DND-41 (cell line): ENCODE measurements at regions not wholly inside any gene's neighbourhood (a gene's known extent, or its start where the extent isn't known, plus 50 kb on each side); places are given as distances from the start of the nearest gene placed in this dataset.

ENCODE experiments used
- ATAC-seq: fragments of 200-7000 bp; cut with Tn5 transposase; 3 replicates; pipeline ENCODE4 v1.9.1; 2021; ENCODE audit warnings: low read depth; ENCODE audit not compliant: insufficient read depth
- DNase-seq: peaks from one replicate; pipeline ENCODE4 v3.0.0-alpha.2; 2020
- H2AFZ ChIP-seq: 2 replicates; pipeline ENCODE4 v1.6.0; 2012; ENCODE audit warnings: low read depth, low read length
- H3K27ac ChIP-seq: 2 replicates; pipeline ENCODE4 v1.5.1; 2012; ENCODE audit warnings: low read length, inconsistent platforms
- H3K27me3 ChIP-seq: fragments of 200-600 bp; sonication (generic); 2 replicates; pipeline ENCODE4 v1.6.0; 2012; ENCODE audit warnings: low read length, mild to moderate bottlenecking, inconsistent platforms; ENCODE audit not compliant: insufficient read depth, poor library complexity
- H3K36me3 ChIP-seq: 2 replicates; pipeline ENCODE4 v1.5.1; 2012; ENCODE audit warnings: low read length, inconsistent platforms; ENCODE audit not compliant: insufficient read depth
- H3K4me1 ChIP-seq: 2 replicates; pipeline ENCODE4 v1.5.1; 2012; ENCODE audit warnings: mild to moderate bottlenecking, low read length; ENCODE audit not compliant: insufficient read depth
- H3K4me2 ChIP-seq: 2 replicates; pipeline ENCODE4 v1.6.0; 2012; ENCODE audit warnings: mild to moderate bottlenecking, moderate library complexity, low read length, inconsistent platforms; ENCODE audit not compliant: insufficient read depth
- H3K4me3 ChIP-seq, 2 experiments: fragments of 200-600 bp in 1 of 2; shearing (Covaris generic) in 1 of 2; 2 replicates each; pipeline ENCODE4 v1.5.1; 2012 to 2016; ENCODE audit warnings: inconsistent platforms in 2 of 2, low read length in 2 of 2, mild to moderate bottlenecking in 2 of 2, low read depth in 1 of 2, moderate library complexity in 1 of 2
- H3K79me2 ChIP-seq: 2 replicates; pipeline ENCODE4 v1.6.0; 2012; ENCODE audit warnings: low read length, inconsistent platforms; ENCODE audit not compliant: insufficient read depth
- H3K9ac ChIP-seq: 2 replicates; pipeline ENCODE4 v1.6.0; 2012; ENCODE audit warnings: low read depth, mild to moderate bottlenecking, inconsistent platforms, low read length, moderate library complexity
- H3K9me3 ChIP-seq: 2 replicates; pipeline ENCODE4 v1.5.1; 2012; ENCODE audit warnings: low read length, moderate library complexity, mild to moderate bottlenecking, inconsistent platforms; ENCODE audit not compliant: insufficient read depth, severe bottlenecking
- H4K20me1 ChIP-seq: 2 replicates; pipeline ENCODE4 v1.6.0; 2012; ENCODE audit warnings: low read length; ENCODE audit not compliant: insufficient read depth
- CTCF ChIP-seq: IDR thresholded peaks from 2 replicates; pipeline ENCODE4 v1.5.1; 2012; ENCODE audit warnings: borderline replicate concordance, low read length, moderate library complexity, mild to moderate bottlenecking; ENCODE audit not compliant: poor library complexity, severe bottlenecking; ENCODE audit errors: extremely low read depth
- EZH2 ChIP-seq: IDR thresholded peaks from 3 replicates; pipeline ENCODE4 v1.6.1; 2012; ENCODE audit warnings: borderline replicate concordance, low read depth, mild to moderate bottlenecking, moderate library complexity, low read length, inconsistent platforms; ENCODE audit not compliant: severe bottlenecking

GRCh38 chr4:89537281-89537680, 229.7 kb upstream of the GPRIN3 start:
- Histone ChIP-seq H3K9me3 (no peaks in the 10 kb centered on the region), H3K79me2 (no peaks in the 10 kb centered on the region), H3K4me3 (no peak overlapping the region), H2AFZ (no peak overlapping the region), H3K9ac (no peak overlapping the region), H3K36me3 (no peaks in the 10 kb centered on the region), H3K27me3 (peaks cover 23% of the 10 kb centered on the region), H3K4me2 (no peak overlapping the region), H3K27ac (no peak overlapping the region), H3K4me1 (no peaks in the 10 kb centered on the region), H4K20me1 (peaks cover 4% of the 10 kb centered on the region; the same call in 1 of the 2 replicates)
- no peak for ATAC-seq
- TF ChIP-seq CTCF (no peak), EZH2 (no peak)
- DNase-seq, result no peak

- Histone ChIP-seq H3K36me3 (no peaks in the 10 kb centered on the region), H4K20me1 (0 out of 2 replicates have a peak, but pooled peaks cover 4% of the 10 kb centered on the region), H3K4me3 (no peak overlapping the region), H3K27ac (no peak overlapping the region), H3K4me1 (no peaks in the 10 kb centered on the region), H2AFZ (no peak overlapping the region), H3K27me3 (peaks cover 34% of the 10 kb centered on the region), H3K4me2 (no peak overlapping the region), H3K9me3 (no peaks in the 10 kb centered on the region), H3K79me2 (no peaks in the 10 kb centered on the region), H3K9ac (no peak overlapping the region)
- ATAC-seq (no peak), DNase-seq (no peak)
- TF ChIP-seq CTCF (no peak), EZH2 (no peak)
Measured at GRCh38 chr4:89535251-89535650, 227.7 kb upstream of the GPRIN3 start.

- Histone ChIP-seq H3K27me3 (peaks cover 34% of the 10 kb centered on the region), H4K20me1 (peaks cover 9% of the 10 kb centered on the region; the same call in 1 of the 2 replicates), H3K4me2 (no peak overlapping the region), H3K27ac (no peak overlapping the region), H2AFZ (no peak overlapping the region), H3K9me3 (no peaks in the 10 kb centered on the region), H3K9ac (no peak overlapping the region), H3K79me2 (no peaks in the 10 kb centered on the region), H3K36me3 (no peaks in the 10 kb centered on the region), H3K4me3 (no peak overlapping the region), H3K4me1 (peaks cover under 1% of the 10 kb centered on the region; the same call in 1 of the 2 replicates)
- TF ChIP-seq EZH2 (no peak), CTCF (no peak)
- ATAC-seq (no peak), DNase-seq (no peak)
Measured at GRCh38 chr4:89534356-89534755, 226.8 kb upstream of the GPRIN3 start.
